HCT116 (cell line): ENCODE measurements at regions not wholly inside any gene's neighbourhood (a gene's known extent, or its start where the extent isn't known, plus 50 kb on each side); places are given as distances from the start of the nearest gene placed in this dataset.

Experiments used
- ATAC-seq: fragments of 200-7000 bp; cut with Tn5 transposase; 2 replicates; pipeline ENCODE4 v1.9.1; 2020; ENCODE audit warnings: mild to moderate bottlenecking, moderate library complexity
- BruUV-seq: library from RNA; stranded (reverse); fragments of 400-500 nt; replicated peaks from 2 replicates; lab custom pipeline; 2021; lab: Mats Ljungman, UMichigan
- CTCF ChIA-PET: fragments of 300-600 bp; sonication (Branson Sonifier 250); formaldehyde crosslinking; loops from one replicate; lab custom pipeline; 2021; ENCODE audit warnings: antibody characterized with exemption; lab: Charles Lee
- POLR2A ChIA-PET: fragments of 300-600, 350-600 bp; sonication (Branson Sonifier 250); formaldehyde crosslinking; loops from one replicate; lab custom pipeline; 2021; ENCODE audit warnings: antibody characterized with exemption; lab: Charles Lee
- RAD21 ChIA-PET, 2 experiments: fragments of 300-600 bp; sonication (Branson Sonifier 250); formaldehyde crosslinking; loops; one replicate each; lab custom pipeline; 2023; ENCODE audit warnings: low total read pairs in 2 of 2; ENCODE audit not compliant: uncharacterized antibody in 2 of 2, unreplicated experiment in 2 of 2, low non-redundant PET in 1 of 2; lab: Charles Lee
- DNase-seq: peaks from one replicate; pipeline ENCODE4 v3.0.0-alpha.2; 2010; ENCODE audit warnings: low read depth, low spot score
- H2AFZ ChIP-seq: fragments of 200-600 bp; shearing (Covaris generic), sonication (generic); 2 replicates; pipeline ENCODE4 v1.6.1; 2017; ENCODE audit warnings: low read depth, mixed run types, mixed read lengths, antibody characterized with exemption, low read length; ENCODE audit not compliant: poor library complexity, severe bottlenecking
- H3K27ac ChIP-seq: 2 replicates; pipeline ENCODE4 v1.5.1; 2012; ENCODE audit warnings: low read depth, low read length
- H3K27me3 ChIP-seq: fragments of 200-600 bp; sonication (generic); 2 replicates; pipeline ENCODE4 v1.6.1; 2016; ENCODE audit warnings: mixed run types, low read length, mixed read lengths; ENCODE audit not compliant: insufficient read depth
- H3K36me3 ChIP-seq, 2 experiments: fragments of 200-500 bp in 1 of 2; fragments of 200-600 bp in 1 of 2; sonication (Bioruptor generic) in 1 of 2; sonication (generic) in 1 of 2; 2 replicates each; pipeline versions ENCODE4 v1.5.1 to v1.6.1; 2014 to 2016; ENCODE audit warnings: low read length in 2 of 2, inconsistent platforms in 1 of 2, mixed read lengths in 1 of 2, mixed run types in 1 of 2; ENCODE audit not compliant: insufficient read depth in 2 of 2, control insufficient read depth in 1 of 2
- H3K4me1 ChIP-seq, 2 experiments: fragments of 200-600 bp in 1 of 2; sonication (generic) in 1 of 2; 2 replicates each; pipeline versions ENCODE4 v1.5.1 to v1.6.1; 2012 to 2017; ENCODE audit warnings: low read length in 2 of 2, inconsistent platforms in 1 of 2, mild to moderate bottlenecking in 1 of 2, mixed read lengths in 1 of 2, mixed run types in 1 of 2, moderate library complexity in 1 of 2; ENCODE audit not compliant: insufficient read depth in 2 of 2, control insufficient read depth in 1 of 2
- H3K4me2 ChIP-seq: fragments of 200-600 bp; sonication (generic); 2 replicates; pipeline ENCODE4 v1.6.1; 2017; ENCODE audit warnings: mixed run types, low read length, mixed read lengths
- H3K4me3 ChIP-seq, 2 experiments: fragments of 200-600 bp in 1 of 2; sonication (generic) in 1 of 2; replicated peaks in 1 of 2; 2 replicates each; pipeline ENCODE4 v1.5.1; 2011 to 2016; ENCODE audit warnings: low read length in 2 of 2, control low read depth in 1 of 2, low read depth in 1 of 2, mild to moderate bottlenecking in 1 of 2, mixed read lengths in 1 of 2, mixed run types in 1 of 2
- H3K79me2 ChIP-seq: fragments of 200-600 bp; sonication (generic); 2 replicates; pipeline ENCODE4 v1.6.1; 2017; ENCODE audit warnings: mild to moderate bottlenecking, mixed run types, low read length, moderate library complexity, mixed read lengths; ENCODE audit not compliant: insufficient read depth
- H3K9ac ChIP-seq: fragments of 200-600 bp; sonication (generic); 2 replicates; pipeline ENCODE4 v1.6.1; 2016; ENCODE audit warnings: low read length, mixed read lengths
- H3K9me2 ChIP-seq: fragments of 200-600 bp; sonication (generic), shearing (Covaris generic); 2 replicates; pipeline ENCODE4 v1.6.1; 2017; ENCODE audit warnings: mixed run types, mild to moderate bottlenecking, moderate library complexity; ENCODE audit not compliant: insufficient read depth
- H3K9me3 ChIP-seq, 2 experiments: fragments of 200-500 bp in 1 of 2; fragments of 200-600 bp in 1 of 2; sonication (Bioruptor generic) in 1 of 2; sonication (generic) in 1 of 2; 2 replicates each; pipeline ENCODE4 v1.6.1; 2014 to 2017; ENCODE audit warnings: low read length in 2 of 2, mixed read lengths in 2 of 2, inconsistent platforms in 1 of 2, low read depth in 1 of 2, mild to moderate bottlenecking in 1 of 2, mixed run types in 1 of 2, moderate library complexity in 1 of 2; ENCODE audit not compliant: control insufficient read depth in 1 of 2, insufficient read depth in 1 of 2
- H4K20me1 ChIP-seq: fragments of 200-600 bp; sonication (generic), shearing (Covaris generic); 2 replicates; pipeline ENCODE4 v1.6.1; 2017; ENCODE audit warnings: mixed run types, mild to moderate bottlenecking, moderate library complexity; ENCODE audit not compliant: insufficient read depth
- ATF3 ChIP-seq: IDR thresholded peaks from 2 replicates; pipeline ENCODE4 v1.6.1; 2012
- CBX3 ChIP-seq: IDR thresholded peaks from 2 replicates; pipeline ENCODE4 v1.6.1; 2012; ENCODE audit warnings: low read depth
- CEBPB ChIP-seq: IDR thresholded peaks from 2 replicates; pipeline ENCODE4 v1.6.1; 2012; ENCODE audit warnings: low read depth
- CTCF ChIP-seq, 3 experiments: fragments of 200-600 bp in 1 of 3; sonication (generic) in 1 of 3; IDR thresholded peaks in 2 of 3; conservative IDR thresholded peaks in 1 of 3; 2 replicates each; pipeline ENCODE4 v1.5.1; 2012 to 2017; ENCODE audit warnings: low read depth in 2 of 3, low read length in 2 of 3, antibody characterized with exemption in 1 of 3, borderline replicate concordance in 1 of 3, control low read depth in 1 of 3, mild to moderate bottlenecking in 1 of 3, mixed read lengths in 1 of 3, mixed run types in 1 of 3, moderate library complexity in 1 of 3; ENCODE audit not compliant: insufficient read depth in 1 of 3
- ELF1 ChIP-seq: IDR thresholded peaks from 2 replicates; pipeline ENCODE4 v1.6.1; 2012; ENCODE audit warnings: low read depth, borderline replicate concordance
- EZH2phosphoT487 ChIP-seq: fragments of 200-600 bp; IDR thresholded peaks from 2 replicates; pipeline ENCODE4 v1.6.1; 2018; ENCODE audit warnings: antibody characterized with exemption, borderline replicate concordance
- POLR2A ChIP-seq: IDR thresholded peaks from 2 replicates; pipeline ENCODE4 v1.7.0; 2011; ENCODE audit warnings: borderline replicate concordance; ENCODE audit not compliant: insufficient read depth, insufficient read length; ENCODE audit errors: extremely low read depth
- RAD21 ChIP-seq: IDR thresholded peaks from 2 replicates; pipeline ENCODE4 v1.6.1; 2012; ENCODE audit warnings: low read depth, mild to moderate bottlenecking
- REST ChIP-seq: IDR thresholded peaks from 2 replicates; pipeline ENCODE4 v1.6.1; 2012; ENCODE audit warnings: low read depth
- SIN3A ChIP-seq: IDR thresholded peaks from 2 replicates; pipeline ENCODE4 v1.6.1; 2012; ENCODE audit warnings: low read depth
- SRF ChIP-seq: IDR thresholded peaks from 2 replicates; pipeline ENCODE4 v1.6.1; 2012; ENCODE audit warnings: low read depth
- intact Hi-C: fragments of 100-400 bp; cut with micrococcal nuclease; formaldehyde crosslinking; loops from 2 replicates; pipeline ENCODE4 v1.10.0; 2022

- CTCF ChIA-PET: no interaction called here
- POLR2A ChIA-PET: no interaction called here
- no peak overlapping the region for H3K27ac ChIP-seq
- TF ChIP-seq SIN3A (no peak), CTCF (IDR thresholded peaks at IDR 0.05 in 2 of 3, conservative IDR thresholded peaks at IDR 0.05 in 1 of 3; ENCODE audit: borderline replicate concordance in 1 of 3, insufficient read depth in 1 of 3, low read depth in 2 of 3, low read length in 2 of 3) (peak in 1 of 3 experiments; percentile 10; a peak in 1 of 6 replicates), RAD21 (no peak)
- H3K79me2 ChIP-seq: no peaks in the 10 kb centered on the region
- no peaks in the 10 kb centered on the region for H3K9me2 ChIP-seq
- H4K20me1 ChIP-seq: no peaks in the 10 kb centered on the region
- BruUV-seq: no TSS peak
- no peak for DNase-seq
- H3K36me3 ChIP-seq: no peaks in the 10 kb centered on the region
- RAD21 ChIA-PET: no interaction called here
- H3K27me3 ChIP-seq: peaks cover 10% of the 10 kb centered on the region
- peak; percentile 66 for ATAC-seq
- no peaks in the 10 kb centered on the region for H3K4me1 ChIP-seq
- H3K4me2 ChIP-seq: no peak overlapping the region
- H2AFZ ChIP-seq: no peak overlapping the region
- no peaks in the 10 kb centered on the region for H3K9me3 ChIP-seq
- intact Hi-C loops: no loop called here
- no peak overlapping the region for H3K9ac ChIP-seq
- H3K4me3 ChIP-seq: no peak overlapping the region
These were observed 154.8 kb downstream of the COG6 start for GRCh38 chr13:39810091-39810877.

- ATAC-seq: no peak
- Histone ChIP-seq H3K4me2 (no peak overlapping the region), H3K27me3 (peaks cover 10% of the 10 kb centered on the region), H3K9me3 (no peaks in the 10 kb centered on the region), H4K20me1 (no peaks in the 10 kb centered on the region), H3K36me3 (no peaks in the 10 kb centered on the region), H3K79me2 (no peaks in the 10 kb centered on the region), H3K4me1 (no peaks in the 10 kb centered on the region), H3K27ac (no peak overlapping the region), H2AFZ (no peak overlapping the region), H3K4me3 (no peak overlapping the region), H3K9me2 (no peaks in the 10 kb centered on the region), H3K9ac (no peak overlapping the region)
- no peak for DNase-seq
- ChIA-PET RAD21 (no interaction called here), CTCF (no interaction called here), POLR2A (no interaction called here)
- BruUV-seq: no TSS peak
- TF ChIP-seq CEBPB: no peak
- TF ChIP-seq REST: no peak
- TF ChIP-seq SIN3A: no peak
- TF ChIP-seq SRF: no peak
- no peak for TF ChIP-seq ELF1
- TF ChIP-seq ATF3: no peak
- TF ChIP-seq CBX3: no peak
- no peak for TF ChIP-seq EZH2phosphoT487
- TF ChIP-seq POLR2A: no peak
- intact Hi-C loops: no loop called here
These were observed 155.6 kb downstream of the COG6 start for GRCh38 chr13:39811051-39811450.
